Retinal pigment epithelial cell (primary cell): ENCODE measurements at regions not wholly inside any gene's neighbourhood (a gene's known extent, or its start where the extent isn't known, plus 50 kb on each side); places are given as distances from the start of the nearest gene placed in this dataset.

Experiments used
- DNase-seq: peaks from one replicate; pipeline ENCODE4 v3.0.0-alpha.2; 2010; ENCODE audit warnings: low read depth
- H3K4me3 ChIP-seq: 2 replicates; pipeline ENCODE4 v1.5.1; 2011; ENCODE audit warnings: mild to moderate bottlenecking, low read length, control low read depth, moderate library complexity
- TF ChIP-seq, protein P1 (sequence below): conservative IDR thresholded peaks from 2 replicates; pipeline ENCODE4 v1.5.1; 2011; ENCODE audit warnings: low read depth, low read length, control low read depth, inconsistent platforms

DNA sequence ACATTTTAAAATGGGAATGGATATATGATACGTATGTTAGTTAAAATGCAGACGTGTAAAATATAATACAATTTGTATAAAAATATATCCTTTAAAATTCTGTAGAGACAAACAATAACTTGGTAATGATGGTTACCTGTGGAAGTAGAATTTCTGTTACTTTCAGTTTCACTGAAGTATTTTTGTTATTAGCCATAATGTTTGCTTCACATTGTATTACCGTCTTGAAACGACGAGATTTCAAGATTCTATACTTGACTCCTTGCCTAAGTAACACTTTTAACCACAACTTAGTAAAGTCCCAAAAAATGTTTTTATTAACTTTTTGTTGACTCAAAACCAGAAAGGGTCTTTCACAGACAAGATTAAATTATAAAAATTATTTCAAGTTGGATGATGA lies 488.3 kb upstream of the VRK2 start:
- TF ChIP-seq, protein P1, sequence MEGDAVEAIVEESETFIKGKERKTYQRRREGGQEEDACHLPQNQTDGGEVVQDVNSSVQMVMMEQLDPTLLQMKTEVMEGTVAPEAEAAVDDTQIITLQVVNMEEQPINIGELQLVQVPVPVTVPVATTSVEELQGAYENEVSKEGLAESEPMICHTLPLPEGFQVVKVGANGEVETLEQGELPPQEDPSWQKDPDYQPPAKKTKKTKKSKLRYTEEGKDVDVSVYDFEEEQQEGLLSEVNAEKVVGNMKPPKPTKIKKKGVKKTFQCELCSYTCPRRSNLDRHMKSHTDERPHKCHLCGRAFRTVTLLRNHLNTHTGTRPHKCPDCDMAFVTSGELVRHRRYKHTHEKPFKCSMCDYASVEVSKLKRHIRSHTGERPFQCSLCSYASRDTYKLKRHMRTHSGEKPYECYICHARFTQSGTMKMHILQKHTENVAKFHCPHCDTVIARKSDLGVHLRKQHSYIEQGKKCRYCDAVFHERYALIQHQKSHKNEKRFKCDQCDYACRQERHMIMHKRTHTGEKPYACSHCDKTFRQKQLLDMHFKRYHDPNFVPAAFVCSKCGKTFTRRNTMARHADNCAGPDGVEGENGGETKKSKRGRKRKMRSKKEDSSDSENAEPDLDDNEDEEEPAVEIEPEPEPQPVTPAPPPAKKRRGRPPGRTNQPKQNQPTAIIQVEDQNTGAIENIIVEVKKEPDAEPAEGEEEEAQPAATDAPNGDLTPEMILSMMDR = no peak
- H3K4me3 ChIP-seq = no peak overlapping the region

DNA sequence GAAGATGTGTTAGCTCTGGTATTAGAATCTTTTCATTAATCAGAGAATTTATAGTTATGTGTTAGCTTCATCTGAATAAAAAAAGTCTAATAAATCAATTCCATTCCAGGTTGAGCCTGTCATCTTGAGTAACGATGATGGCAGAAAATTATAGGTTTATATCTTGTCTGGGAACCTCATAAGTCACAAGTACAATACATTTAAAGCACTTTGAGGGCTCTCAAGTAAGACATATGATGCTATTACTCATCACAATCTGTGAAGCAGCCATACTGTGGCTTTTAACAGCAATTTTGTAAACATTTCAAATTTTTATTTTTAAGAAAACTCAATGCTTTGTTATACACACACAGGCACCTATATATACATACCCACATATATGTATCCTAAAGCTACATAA lies 484.1 kb upstream of the VRK2 start:
- DNase-seq = no peak
- TF ChIP-seq, protein P1 = no peak

More for the DNA sequence above, 488.3 kb upstream of the VRK2 start:
- DNase-seq = no peak

DNA sequence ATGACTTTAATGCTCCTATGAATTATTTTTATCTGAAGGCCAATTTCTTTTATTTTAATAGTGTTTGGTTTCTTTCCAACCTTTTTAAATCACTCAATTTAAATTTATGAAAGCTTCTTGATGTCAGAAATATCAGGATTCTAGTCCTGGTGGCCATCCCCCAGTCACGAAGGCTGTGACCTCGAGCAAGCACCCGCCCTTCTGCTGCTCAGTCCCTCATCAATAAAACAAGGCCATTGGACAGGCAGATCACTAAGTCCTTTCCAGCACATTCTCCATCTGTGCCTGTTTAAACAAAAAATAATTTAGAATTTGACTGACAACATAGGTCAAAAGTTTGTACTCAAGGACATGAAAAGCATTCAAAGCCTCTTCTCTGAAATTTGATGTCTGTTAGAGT lies 483.6 kb upstream of the VRK2 start:
- TF ChIP-seq, protein P1 = no peak
- DNase-seq = no peak
- H3K4me3 ChIP-seq = no peak overlapping the region

More for the DNA sequence above, 484.1 kb upstream of the VRK2 start:
- no peak overlapping the region for H3K4me3 ChIP-seq

DNA sequence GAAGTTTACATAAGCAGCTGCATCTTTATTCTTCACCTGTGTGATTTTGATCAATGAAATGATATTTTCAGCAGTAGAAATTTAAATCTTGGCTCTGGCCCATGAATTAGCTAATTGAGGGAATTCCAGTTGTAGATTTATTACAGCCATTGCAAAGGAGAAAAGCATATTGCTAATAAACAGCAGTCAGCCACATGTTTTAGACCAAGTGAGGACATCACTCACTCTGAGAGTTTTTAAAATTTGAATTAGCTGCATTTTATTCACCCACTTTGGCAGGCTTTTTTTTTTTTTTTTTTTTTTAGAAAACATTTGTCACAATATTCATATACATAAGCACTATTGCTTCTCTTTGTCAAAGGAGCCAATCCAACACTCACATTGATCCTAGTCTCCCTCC lies 479.4 kb upstream of the VRK2 start:
- TF ChIP-seq, protein P1 = no peak
- DNase-seq = no peak
- H3K4me3 ChIP-seq = no peak overlapping the region

DNA sequence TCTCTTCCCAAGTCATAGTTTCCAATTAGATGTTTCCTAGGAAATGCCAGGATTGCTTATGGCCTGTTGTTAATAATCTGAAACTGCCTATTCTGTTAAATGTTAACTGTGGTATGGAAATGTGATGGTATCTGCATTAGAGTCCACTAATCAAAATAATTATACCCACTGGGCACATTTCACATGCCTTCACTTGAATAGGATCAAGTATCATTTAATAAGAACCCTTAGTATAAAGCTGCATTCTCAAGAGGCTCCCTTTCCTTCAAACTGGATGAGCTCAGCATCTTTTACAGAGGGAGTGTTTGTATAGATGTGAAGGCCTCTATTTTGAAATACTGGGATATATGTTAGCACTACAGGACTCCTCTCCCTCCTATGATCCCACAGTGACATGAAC lies 477.2 kb upstream of the VRK2 start:
- no peak for DNase-seq
- H3K4me3 ChIP-seq = no peak overlapping the region
- TF ChIP-seq, protein P1 = no peak

DNA sequence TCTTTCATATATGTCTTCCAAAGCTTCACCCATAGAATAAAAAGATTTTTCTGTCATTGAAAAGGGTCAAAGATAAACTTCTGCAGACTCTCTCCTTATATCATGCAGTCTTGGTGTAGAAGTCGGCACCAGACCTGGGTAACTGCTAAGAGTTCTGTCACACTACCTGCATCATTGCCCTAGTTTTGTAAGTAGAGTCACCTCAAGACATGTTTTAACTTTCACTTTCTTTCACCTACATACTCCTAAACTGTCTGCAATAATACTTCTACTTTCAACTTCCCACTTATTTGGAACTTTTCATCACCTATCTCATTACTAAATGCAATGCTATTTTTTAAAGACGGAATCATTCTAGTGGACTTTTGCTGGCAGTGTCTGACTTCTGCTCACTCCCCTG lies 475.6 kb upstream of the VRK2 start:
- DNase-seq = no peak
- H3K4me3 ChIP-seq = no peak overlapping the region
- TF ChIP-seq, protein P1 = no peak

DNA sequence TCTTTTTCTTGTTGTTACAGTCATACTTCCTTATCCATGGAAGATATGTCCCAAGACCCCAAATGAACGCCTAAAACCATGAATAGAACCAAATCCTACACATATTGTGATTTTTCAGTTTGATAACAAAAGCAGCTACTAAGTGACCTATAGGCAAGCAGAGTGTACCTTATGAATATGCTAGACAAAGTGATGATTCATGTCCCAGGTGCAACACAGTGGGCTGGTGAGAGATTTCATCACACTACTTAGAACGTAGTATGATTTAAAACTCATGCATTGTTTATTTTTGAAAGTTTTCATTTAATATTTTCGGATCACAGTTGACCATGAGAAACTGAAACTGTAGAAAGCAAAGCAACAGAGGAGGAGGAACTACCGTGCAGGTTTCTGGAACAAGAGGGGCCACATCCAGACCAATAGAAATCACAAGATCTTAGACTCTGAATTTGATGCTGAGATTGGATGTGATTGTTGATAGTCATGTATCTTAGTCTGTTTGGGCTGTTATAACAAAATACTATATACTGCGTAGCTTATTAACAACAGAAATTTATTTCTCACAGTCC lies 470.8 kb upstream of the VRK2 start:
- H3K4me3 ChIP-seq = no peak overlapping the region
- DNase-seq = no peak
- TF ChIP-seq, protein P1 = no peak
